Breast epithelium (tissue), 4 donors: ENCODE measurements at regions not wholly inside any gene's neighbourhood (a gene's known extent, or its start where the extent isn't known, plus 50 kb on each side); places are given as distances from the start of the nearest gene placed in this dataset.

Experiments used
- DNase-seq, 2 donors: peaks; one replicate each; pipeline ENCODE4 v3.0.0-alpha.2; 2019; ENCODE audit warnings: low spot score in 2 of 2
- H3K27ac ChIP-seq, 2 donors: fragments of 200-600 bp; sonication (generic) in 1 of 2; one replicate each; pipeline ENCODE4 v1.5.1; 2016 to 2019; ENCODE audit warnings: mild to moderate bottlenecking in 1 of 2
- H3K27me3 ChIP-seq, 2 donors: fragments of 200-600 bp; sonication (generic) in 1 of 2; one replicate each; pipeline versions ENCODE4 v1.5.1 to v1.6.0; 2017 to 2019; ENCODE audit warnings: control low read depth in 1 of 2, mild to moderate bottlenecking in 1 of 2
- H3K36me3 ChIP-seq: fragments of 200-600 bp; one replicate; pipeline ENCODE4 v1.5.1; 2019
- H3K4me1 ChIP-seq, 2 donors: fragments of 200-600 bp; sonication (generic); one replicate each; pipeline ENCODE4 v1.5.1; 2016 to 2019; ENCODE audit warnings: control low read depth in 1 of 2
- H3K4me3 ChIP-seq, 3 donors: fragments of 200-600 bp; sonication (generic); 1 replicate in 2 of 3; 2 replicates in 1 of 3; pipeline ENCODE4 v1.5.1; 2016 to 2019; ENCODE audit warnings: mild to moderate bottlenecking in 3 of 3, moderate library complexity in 2 of 3
- H3K9me3 ChIP-seq, 2 donors: fragments of 200-600 bp; sonication (generic) in 1 of 2; one replicate each; pipeline ENCODE4 v1.5.1; 2016 to 2019; ENCODE audit warnings: control low read depth in 1 of 2
- CTCF ChIP-seq, 3 donors: fragments of 450-650 bp; IDR thresholded peaks; one replicate each; pipeline ENCODE4 v1.5.1; 2016 to 2017; ENCODE audit warnings: antibody characterized with exemption in 3 of 3, mild to moderate bottlenecking in 3 of 3, moderate library complexity in 3 of 3
- POLR2A ChIP-seq: fragments of 450-650 bp; IDR thresholded peaks from one replicate; pipeline ENCODE4 v1.6.1; 2016; ENCODE audit warnings: antibody characterized with exemption, mild to moderate bottlenecking, moderate library complexity
- POLR2AphosphoS5 ChIP-seq, 3 donors: sonication (generic); formaldehyde crosslinking; IDR thresholded peaks; one replicate each; pipeline ENCODE4 v1.6.1; 2017; ENCODE audit warnings: antibody characterized with exemption in 3 of 3
- intact Hi-C: fragments of 100-400 bp; cut with DNase I; formaldehyde crosslinking; loops from one replicate; pipeline ENCODE4 v1.15.1; 2023; ENCODE audit warnings: low total_unique reads

- TF ChIP-seq POLR2A (no peak), POLR2AphosphoS5 (IDR thresholded peaks at IDR 0.05) (no peak), CTCF (IDR thresholded peaks at IDR 0.05) (no peak)
- intact Hi-C loops = no loop called here
Observed at GRCh38 chr2:6103372-6103771, 411.2 kb downstream of the SOX11 start.

GRCh38 chr2:6103949-6104348 lies 411.8 kb downstream of the SOX11 start:
- no peaks in the 10 kb centered on the region for H3K4me1 ChIP-seq
- TF ChIP-seq POLR2A (no peak), POLR2AphosphoS5 (IDR thresholded peaks at IDR 0.05) (no peak), CTCF (IDR thresholded peaks at IDR 0.05) (no peak)
- H3K36me3 ChIP-seq = no peaks in the 10 kb centered on the region
- no peak overlapping the region for H3K4me3 ChIP-seq
- no peak overlapping the region for H3K27ac ChIP-seq
- H3K9me3 ChIP-seq = no peaks in the 10 kb centered on the region
- no peaks in the 10 kb centered on the region for H3K27me3 ChIP-seq
- DNase-seq = no peak
- intact Hi-C loops = no loop called here

More at GRCh38 chr2:6103372-6103771, 411.2 kb downstream of the SOX11 start:
- Histone ChIP-seq H3K9me3 (no peaks in the 10 kb centered on the region), H3K4me1 (no peaks in the 10 kb centered on the region), H3K27me3 (no peaks in the 10 kb centered on the region), H3K36me3 (no peaks in the 10 kb centered on the region), H3K27ac (no peak overlapping the region), H3K4me3 (no peak overlapping the region)
- no peak for DNase-seq

GRCh38 chr2:6107290-6107689 lies 415.1 kb downstream of the SOX11 start:
- Histone ChIP-seq H3K9me3 (no peaks in the 10 kb centered on the region), H3K27ac (no peak overlapping the region), H3K27me3 (no peaks in the 10 kb centered on the region), H3K36me3 (no peaks in the 10 kb centered on the region), H3K4me3 (no peak overlapping the region), H3K4me1 (no peaks in the 10 kb centered on the region)
- no peak for TF ChIP-seq POLR2AphosphoS5 (IDR thresholded peaks at IDR 0.05)
- TF ChIP-seq POLR2A = no peak
- TF ChIP-seq CTCF (IDR thresholded peaks at IDR 0.05) = no peak
- intact Hi-C loops = no loop called here
- no peak for DNase-seq

- Histone ChIP-seq H3K27me3 (no peaks in the 10 kb centered on the region), H3K4me3 (no peak overlapping the region), H3K36me3 (no peaks in the 10 kb centered on the region), H3K27ac (no peak overlapping the region), H3K4me1 (no peaks in the 10 kb centered on the region), H3K9me3 (no peaks in the 10 kb centered on the region)
- intact Hi-C loops = no loop called here
- no peak for DNase-seq
- TF ChIP-seq POLR2AphosphoS5 (IDR thresholded peaks at IDR 0.05) (no peak), CTCF (IDR thresholded peaks at IDR 0.05) (no peak), POLR2A (no peak)
Observed at GRCh38 chr2:6109831-6110230, 417.6 kb downstream of the SOX11 start.

GRCh38 chr2:6111781-6112261 lies 419.6 kb downstream of the SOX11 start:
- Histone ChIP-seq H3K4me3 (no peak overlapping the region), H3K9me3 (no peaks in the 10 kb centered on the region), H3K27me3 (no peaks in the 10 kb centered on the region), H3K36me3 (no peaks in the 10 kb centered on the region), H3K4me1 (no peaks in the 10 kb centered on the region), H3K27ac (no peak overlapping the region)
- TF ChIP-seq POLR2AphosphoS5 (IDR thresholded peaks at IDR 0.05) (no peak), POLR2A (no peak), CTCF (IDR thresholded peaks at IDR 0.05) (no peak)
- DNase-seq = no peak
- intact Hi-C loops = no loop called here
